ENCODE measurements at regions not wholly inside any gene's neighbourhood (a gene's known extent, or its start where the extent isn't known, plus 50 kb on each side); places are given as distances from the start of the nearest gene placed in this dataset.

GRCh38 chr15:93829115-93829870 lies 402.1 kb upstream of the MCTP2 start:
- TF ChIP-seq REST (IDR thresholded peaks at IDR 0.05; ENCODE audit: low read depth), result no peak
- no peak for TF ChIP-seq CEBPB (IDR thresholded peaks at IDR 0.05; ENCODE audit: low read depth)
- no peak for TF ChIP-seq CTCF (IDR thresholded peaks at IDR 0.05 in 2 of 3, conservative IDR thresholded peaks at IDR 0.05 in 1 of 3; ENCODE audit: borderline replicate concordance in 1 of 3, insufficient read depth in 1 of 3, low read depth in 2 of 3, low read length in 2 of 3)
- TF ChIP-seq SRF (IDR thresholded peaks at IDR 0.05; ENCODE audit: low read depth), result no peak
- no peak for TF ChIP-seq SIN3A (IDR thresholded peaks at IDR 0.05; ENCODE audit: low read depth)
- TF ChIP-seq POLR2A (IDR thresholded peaks at IDR 0.05; ENCODE audit: borderline replicate concordance, extremely low read depth, insufficient read depth, insufficient read length), result no peak
- TF ChIP-seq FOSL1 (IDR thresholded peaks at IDR 0.05; ENCODE audit: low read depth), result no peak
- TF ChIP-seq EZH2 (IDR thresholded peaks at IDR 0.05), result no peak
- TF ChIP-seq EZH2phosphoT487 (IDR thresholded peaks at IDR 0.05; ENCODE audit: borderline replicate concordance), result no peak
- no peak for TF ChIP-seq POLR2AphosphoS5 (IDR thresholded peaks at IDR 0.05; ENCODE audit: low read depth, low read length)
- TF ChIP-seq SP1 (IDR thresholded peaks at IDR 0.05; ENCODE audit: low read depth), result no peak
- no peak for TF ChIP-seq JUND (IDR thresholded peaks at IDR 0.05)
- no peak for TF ChIP-seq CBX3 (IDR thresholded peaks at IDR 0.05; ENCODE audit: low read depth)
- no peak for TF ChIP-seq YY1 (IDR thresholded peaks at IDR 0.05; ENCODE audit: extremely low read depth, insufficient replicate concordance, low read depth, low read length)
- TF ChIP-seq, protein P1, sequence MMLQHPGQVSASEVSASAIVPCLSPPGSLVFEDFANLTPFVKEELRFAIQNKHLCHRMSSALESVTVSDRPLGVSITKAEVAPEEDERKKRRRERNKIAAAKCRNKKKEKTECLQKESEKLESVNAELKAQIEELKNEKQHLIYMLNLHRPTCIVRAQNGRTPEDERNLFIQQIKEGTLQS (IDR thresholded peaks at IDR 0.05), result no peak
- TF ChIP-seq RAD21 (IDR thresholded peaks at IDR 0.05; ENCODE audit: low read depth), result no peak
- TF ChIP-seq, protein P2, sequence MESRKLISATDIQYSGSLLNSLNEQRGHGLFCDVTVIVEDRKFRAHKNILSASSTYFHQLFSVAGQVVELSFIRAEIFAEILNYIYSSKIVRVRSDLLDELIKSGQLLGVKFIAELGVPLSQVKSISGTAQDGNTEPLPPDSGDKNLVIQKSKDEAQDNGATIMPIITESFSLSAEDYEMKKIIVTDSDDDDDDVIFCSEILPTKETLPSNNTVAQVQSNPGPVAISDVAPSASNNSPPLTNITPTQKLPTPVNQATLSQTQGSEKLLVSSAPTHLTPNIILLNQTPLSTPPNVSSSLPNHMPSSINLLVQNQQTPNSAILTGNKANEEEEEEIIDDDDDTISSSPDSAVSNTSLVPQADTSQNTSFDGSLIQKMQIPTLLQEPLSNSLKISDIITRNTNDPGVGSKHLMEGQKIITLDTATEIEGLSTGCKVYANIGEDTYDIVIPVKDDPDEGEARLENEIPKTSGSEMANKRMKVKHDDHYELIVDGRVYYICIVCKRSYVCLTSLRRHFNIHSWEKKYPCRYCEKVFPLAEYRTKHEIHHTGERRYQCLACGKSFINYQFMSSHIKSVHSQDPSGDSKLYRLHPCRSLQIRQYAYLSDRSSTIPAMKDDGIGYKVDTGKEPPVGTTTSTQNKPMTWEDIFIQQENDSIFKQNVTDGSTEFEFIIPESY (IDR thresholded peaks at IDR 0.05; ENCODE audit: extremely low read depth, insufficient replicate concordance, low read length), result no peak
- TF ChIP-seq ZNF274 (IDR thresholded peaks at IDR 0.05; ENCODE audit: low read depth, low read length), result no peak
- no peak for TF ChIP-seq EGR1 (IDR thresholded peaks at IDR 0.05; ENCODE audit: low read depth)
- TF ChIP-seq MAX (IDR thresholded peaks at IDR 0.05), result no peak
- Histone ChIP-seq H2AFZ (ENCODE audit: low read depth, low read length, poor library complexity, severe bottlenecking) (no peak overlapping the region), H3K27me3 (ENCODE audit: insufficient read depth, low read length) (no peaks in the 10 kb centered on the region), H3K4me2 (ENCODE audit: low read length) (no peak overlapping the region), H3K79me2 (ENCODE audit: insufficient read depth, low read length) (no peaks in the 10 kb centered on the region), H3K9me3 (ENCODE audit: control insufficient read depth in 1 of 2, insufficient read depth in 1 of 2, low read depth in 1 of 2, low read length in 2 of 2) (no peaks in the 10 kb centered on the region; a peak in 1 of 4 replicates), H3K9me2 (ENCODE audit: insufficient read depth) (no peaks in the 10 kb centered on the region), H3K4me3 (replicated peaks in 1 of 2; ENCODE audit: low read depth in 1 of 2, low read length in 2 of 2) (no peak overlapping the region), H3K4me1 (ENCODE audit: control insufficient read depth in 1 of 2, insufficient read depth in 2 of 2, low read length in 2 of 2) (no peaks in the 10 kb centered on the region), H3K9ac (ENCODE audit: low read length) (no peak overlapping the region), H3K27ac (ENCODE audit: low read depth, low read length) (no peak overlapping the region), H3K36me3 (ENCODE audit: control insufficient read depth in 1 of 2, insufficient read depth in 2 of 2, low read length in 2 of 2) (no peaks in the 10 kb centered on the region), H4K20me1 (ENCODE audit: insufficient read depth) (no peaks in the 10 kb centered on the region)
- POLR2A ChIA-PET, result no interaction called here
- ATAC-seq, result no peak
- CTCF ChIA-PET, result no interaction called here
- no TSS peak for BruUV-seq (replicated peaks)
- DNase-seq (ENCODE audit: low read depth, low spot score), result no peak
- intact Hi-C loops (cut with micrococcal nuclease), result no loop called here
- RAD21 ChIA-PET (ENCODE audit: low non-redundant PET in 1 of 2, low total read pairs in 2 of 2, uncharacterized antibody in 2 of 2, unreplicated experiment in 2 of 2), result no interaction called here
